RWPE2 (cell line): ENCODE measurements at regions not wholly inside any gene's neighbourhood (a gene's known extent, or its start where the extent isn't known, plus 50 kb on each side); places are given as distances from the start of the nearest gene placed in this dataset.

Experiments used
- ATAC-seq: fragments of 200-7000 bp; cut with Tn5 transposase; 3 replicates; pipeline ENCODE4 v1.9.1; 2021; ENCODE audit warnings: low read depth
- DNase-seq: peaks from one replicate; pipeline ENCODE4 v3.0.0-alpha.2; 2020; ENCODE audit warnings: low spot score
- H3K27ac ChIP-seq: fragments of 450-650 bp; 2 replicates; pipeline ENCODE4 v1.5.1; 2017; ENCODE audit warnings: mild to moderate bottlenecking; ENCODE audit not compliant: poor library complexity, severe bottlenecking
- H3K27me3 ChIP-seq: fragments of 250-450 bp; sonication (Bioruptor Pico); 2 replicates; pipeline ENCODE4 v1.5.1; 2021; ENCODE audit warnings: mild to moderate bottlenecking, moderate library complexity; ENCODE audit not compliant: insufficient read depth, poor library complexity, severe bottlenecking
- H3K36me3 ChIP-seq: fragments of 250-450 bp; sonication (Bioruptor Pico); 2 replicates; pipeline ENCODE4 v1.5.1; 2020; ENCODE audit warnings: low read depth, mild to moderate bottlenecking, moderate library complexity
- H3K4me1 ChIP-seq: fragments of 250-450 bp; sonication (Bioruptor Pico); 2 replicates; pipeline ENCODE4 v1.5.1; 2021; ENCODE audit warnings: mild to moderate bottlenecking, moderate library complexity; ENCODE audit not compliant: insufficient read depth, poor library complexity, severe bottlenecking
- H3K4me3 ChIP-seq: fragments of 250-450 bp; sonication (Bioruptor Pico); 2 replicates; pipeline ENCODE4 v1.5.1; 2021; ENCODE audit warnings: mild to moderate bottlenecking, moderate library complexity; ENCODE audit not compliant: severe bottlenecking
- H3K9me3 ChIP-seq: fragments of 250-450 bp; sonication (Bioruptor Pico); 2 replicates; pipeline ENCODE4 v1.5.1; 2021; ENCODE audit warnings: mild to moderate bottlenecking, moderate library complexity; ENCODE audit not compliant: severe bottlenecking
- CTCF ChIP-seq: fragments of 450-650 bp; IDR thresholded peaks from one replicate; pipeline ENCODE4 v1.5.1; 2017; ENCODE audit warnings: mild to moderate bottlenecking, moderate library complexity; ENCODE audit not compliant: poor library complexity, severe bottlenecking

- Histone ChIP-seq H3K27ac (no peak overlapping the region), H3K4me3 (no peak overlapping the region), H3K27me3 (no peaks in the 10 kb centered on the region), H3K4me1 (no peaks in the 10 kb centered on the region), H3K9me3 (peaks cover 7% of the 10 kb centered on the region), H3K36me3 (no peaks in the 10 kb centered on the region)
- no peak for TF ChIP-seq CTCF
- DNase-seq (no peak), ATAC-seq (no peak)
Observed at GRCh38 chr15:46120713-46121112, 485.9 kb downstream of the SQOR start.

GRCh38 chr15:46121441-46121840 is 486.6 kb downstream of the SQOR start:
- no peaks in the 10 kb centered on the region for H3K36me3 ChIP-seq
- no peak overlapping the region for H3K27ac ChIP-seq
- DNase-seq (no peak), ATAC-seq (no peak)
- TF ChIP-seq CTCF, result no peak
- no peaks in the 10 kb centered on the region for H3K27me3 ChIP-seq
- H3K9me3 ChIP-seq, result peaks cover 7% of the 10 kb centered on the region
- H3K4me1 ChIP-seq, result no peaks in the 10 kb centered on the region
- no peak overlapping the region for H3K4me3 ChIP-seq

- Histone ChIP-seq H3K27me3 (no peaks in the 10 kb centered on the region), H3K27ac (peak overlapping the region; percentile 96), H3K9me3 (peaks cover 11% of the 10 kb centered on the region), H3K4me1 (peaks cover 16% of the 10 kb centered on the region), H3K4me3 (no peak overlapping the region), H3K36me3 (no peaks in the 10 kb centered on the region)
- DNase-seq, result no peak
- TF ChIP-seq CTCF, result no peak
- ATAC-seq, result no peak
Observed at GRCh38 chr15:46126581-46126980, 491.8 kb downstream of the SQOR start.

GRCh38 chr15:46127361-46127874 is 492.6 kb downstream of the SQOR start:
- peaks cover 16% of the 10 kb centered on the region for H3K4me1 ChIP-seq
- ATAC-seq (peak; percentile 94), DNase-seq (no peak)
- peak overlapping the region; percentile 96 for H3K27ac ChIP-seq
- H3K4me3 ChIP-seq, result no peak overlapping the region
- no peak for TF ChIP-seq CTCF
- no peaks in the 10 kb centered on the region for H3K36me3 ChIP-seq
- no peaks in the 10 kb centered on the region for H3K27me3 ChIP-seq
- peaks cover 11% of the 10 kb centered on the region for H3K9me3 ChIP-seq

GRCh38 chr15:46129145-46129544 is 494.3 kb downstream of the SQOR start:
- H3K27me3 ChIP-seq, result no peaks in the 10 kb centered on the region
- H3K9me3 ChIP-seq, result peaks cover 4% of the 10 kb centered on the region
- no peak for TF ChIP-seq CTCF
- no peak overlapping the region for H3K4me3 ChIP-seq
- ATAC-seq, result no peak
- no peak for DNase-seq
- no peaks in the 10 kb centered on the region for H3K36me3 ChIP-seq
- H3K27ac ChIP-seq, result peak overlapping the region; percentile 96
- peaks cover 16% of the 10 kb centered on the region for H3K4me1 ChIP-seq
